HG03064 (cell line): ENCODE measurements at regions not wholly inside any gene's neighbourhood (a gene's known extent, or its start where the extent isn't known, plus 50 kb on each side); places are given as distances from the start of the nearest gene placed in this dataset.
"Not testable (repeated sequence)": the region's sequence is repeated elsewhere in the genome, so short reads cannot be mapped to it uniquely, and the experiment has no call there.

Experiments
- ATAC-seq: cut with Tn5 transposase; IDR thresholded peaks from one replicate; pipeline ENCODE4 v1.9.1; 2021; ENCODE audit warnings: low read depth; ENCODE audit not compliant: unreplicated experiment

DNA sequence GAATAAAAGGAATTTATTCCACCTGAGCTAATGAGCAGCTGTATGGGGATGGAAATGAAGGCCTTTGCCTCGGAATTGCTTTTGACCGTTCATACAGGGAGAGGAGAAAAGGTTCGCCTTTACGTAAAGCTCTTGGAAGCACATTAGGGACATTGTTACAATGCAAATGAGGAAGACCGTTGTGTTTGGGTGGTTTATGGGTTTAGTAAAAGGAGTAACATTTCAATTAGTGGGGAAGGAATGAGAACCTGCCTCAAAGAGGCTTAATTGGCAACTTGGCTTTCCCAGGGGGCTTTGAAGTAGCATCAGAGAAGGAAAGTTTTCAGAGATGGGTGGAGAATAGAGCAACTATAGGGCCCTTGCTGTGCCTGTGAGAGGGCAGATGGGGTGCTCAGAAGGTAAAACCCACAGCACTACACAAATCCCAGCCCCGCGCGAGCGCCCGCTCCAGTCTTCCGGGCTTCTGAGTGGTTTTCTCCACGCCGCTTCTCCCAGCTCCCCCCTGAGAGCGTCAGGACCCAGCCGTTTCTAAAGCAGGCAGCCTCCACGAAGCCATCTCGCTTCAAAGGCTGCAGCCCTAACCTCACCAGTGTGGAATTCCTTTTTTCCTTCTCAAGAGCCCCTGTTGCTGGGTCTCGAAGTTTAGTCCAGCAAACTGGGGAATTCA lies 192.0 kb upstream of the HES1 start:
- no peak for ATAC-seq

DNA sequence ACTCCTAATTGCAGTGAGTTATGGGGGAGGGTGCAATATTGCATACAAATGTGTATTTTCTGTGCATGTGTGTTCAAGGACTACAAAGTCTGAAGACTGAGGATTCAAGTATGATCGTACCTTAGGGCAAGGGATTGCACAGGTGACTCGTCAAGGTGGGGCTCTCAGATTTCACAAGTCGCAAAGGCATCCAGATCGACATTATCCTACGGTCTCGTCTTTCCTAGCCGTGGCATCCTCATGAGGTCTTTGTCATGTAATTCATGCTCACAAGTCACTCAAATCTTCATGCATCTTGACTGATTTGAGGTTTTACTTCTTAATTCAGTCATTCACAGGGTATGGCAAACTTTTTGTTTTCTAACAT lies 191.4 kb upstream of the HES1 start:
- ATAC-seq: no peak

DNA sequence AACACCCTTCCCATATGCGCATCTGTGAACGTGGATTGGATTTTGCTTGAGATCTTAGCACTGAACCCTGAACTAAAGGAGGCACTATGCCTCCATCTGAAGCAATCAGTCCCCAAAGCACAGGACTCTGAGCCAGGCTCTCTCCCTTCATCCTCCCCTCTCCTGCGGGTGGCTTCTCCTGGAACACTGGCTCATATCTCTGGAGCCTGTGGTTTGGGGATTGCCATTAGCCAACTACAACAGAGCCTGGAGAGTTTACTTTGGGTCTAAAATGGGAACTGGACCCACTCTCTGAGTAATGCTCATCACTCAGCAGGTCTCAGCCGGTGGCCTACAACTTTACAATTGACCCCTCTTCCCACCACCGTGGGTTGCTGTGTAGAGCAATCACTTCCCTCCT lies 190.8 kb upstream of the HES1 start:
- ATAC-seq: no peak

DNA sequence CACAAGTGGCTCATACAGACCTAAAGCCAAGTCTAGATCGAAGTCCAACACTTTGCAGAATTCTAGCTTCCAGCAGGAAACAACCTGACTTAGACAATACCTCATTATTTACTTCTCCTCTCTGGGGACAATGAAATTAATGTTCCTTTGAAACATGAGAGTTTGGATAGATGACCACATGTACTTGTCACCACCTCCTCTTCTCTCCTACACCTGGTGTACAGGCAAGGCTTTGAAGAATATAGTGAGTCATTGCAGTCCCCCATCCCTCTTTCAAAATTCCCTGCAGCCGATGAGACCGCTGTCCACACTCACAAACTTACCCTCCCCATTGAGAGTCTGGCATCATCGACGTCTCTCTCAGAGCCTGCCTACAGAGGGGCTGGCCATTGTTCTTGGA lies 189.0 kb upstream of the HES1 start:
- no peak for ATAC-seq

DNA sequence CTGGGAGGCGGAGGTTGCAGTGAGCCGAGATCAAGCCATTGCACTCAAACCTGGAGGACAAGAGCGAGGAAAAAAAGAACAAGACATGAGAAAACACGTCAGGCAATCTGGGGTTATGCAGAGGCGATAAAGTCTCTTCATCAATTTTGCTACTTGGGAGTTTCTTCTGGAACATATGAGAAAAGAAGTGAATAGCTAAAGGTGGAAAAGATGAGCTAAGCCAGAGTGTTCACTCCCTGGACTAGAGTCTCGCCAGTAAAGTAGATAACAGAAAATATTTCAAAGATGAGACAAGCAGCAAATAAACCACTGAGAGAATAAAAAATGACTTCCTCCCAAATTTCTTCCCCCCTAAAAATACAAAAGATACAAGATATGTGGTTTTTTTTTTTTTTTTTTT lies 188.4 kb upstream of the HES1 start:
- no peak for ATAC-seq

DNA sequence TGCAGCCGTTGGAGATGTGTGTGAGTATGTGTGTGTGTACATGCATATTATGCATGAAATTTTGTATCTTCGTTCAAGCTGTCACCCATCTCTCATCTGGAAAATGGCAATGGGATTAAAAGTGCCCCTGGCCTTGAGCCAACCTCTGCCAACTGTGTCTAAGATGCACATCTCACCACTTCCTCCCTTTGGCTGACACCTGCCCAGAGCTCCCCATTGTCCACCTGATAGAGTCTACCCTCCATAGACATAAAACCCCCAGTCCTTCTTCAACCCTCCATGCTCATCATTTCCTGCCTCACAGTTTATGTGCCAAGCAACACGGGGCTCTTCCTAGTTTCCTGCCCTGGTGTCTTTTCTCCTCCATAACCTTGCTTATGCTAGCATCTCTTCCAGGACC lies 187.5 kb upstream of the HES1 start:
- no peak for ATAC-seq

DNA sequence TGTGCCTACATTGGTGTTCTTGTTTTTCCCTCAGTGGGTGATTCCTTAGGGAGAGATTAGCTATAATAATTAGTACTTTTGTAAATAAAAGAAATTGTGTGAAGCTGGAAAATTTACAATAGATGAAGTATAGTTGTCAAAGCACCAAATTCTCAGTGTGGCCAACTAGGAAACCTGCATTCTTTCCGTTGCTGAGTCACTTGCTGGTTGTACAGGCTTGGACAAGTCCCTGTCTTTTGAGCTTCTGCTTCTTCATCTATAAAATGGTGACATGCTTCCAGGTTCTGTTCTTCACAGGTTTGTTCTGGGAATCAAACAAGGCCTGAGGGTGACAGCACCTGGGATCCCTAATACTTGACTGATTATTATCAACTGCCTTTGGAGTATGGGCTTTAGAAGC lies 184.1 kb upstream of the HES1 start:
- no peak for ATAC-seq

DNA sequence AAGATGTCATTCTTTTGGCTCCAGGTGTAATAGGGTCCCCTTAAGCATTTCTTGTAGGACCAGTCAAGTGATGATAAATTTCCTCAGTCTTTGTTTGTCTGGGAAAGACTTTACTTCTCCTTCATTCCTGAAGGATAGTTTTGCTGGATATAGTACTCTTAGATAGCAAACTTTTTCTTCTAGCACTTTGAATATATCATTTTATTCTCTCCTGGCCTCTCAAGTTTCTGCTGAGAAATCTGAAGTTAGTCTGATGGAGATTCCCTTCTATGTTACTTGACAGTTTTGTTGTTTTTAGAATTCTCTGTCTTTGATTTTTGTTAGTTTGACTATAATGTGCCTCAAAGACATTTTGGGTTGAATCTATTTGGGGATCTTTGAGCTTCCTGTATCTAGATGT lies 181.2 kb upstream of the HES1 start:
- no peak for ATAC-seq

DNA sequence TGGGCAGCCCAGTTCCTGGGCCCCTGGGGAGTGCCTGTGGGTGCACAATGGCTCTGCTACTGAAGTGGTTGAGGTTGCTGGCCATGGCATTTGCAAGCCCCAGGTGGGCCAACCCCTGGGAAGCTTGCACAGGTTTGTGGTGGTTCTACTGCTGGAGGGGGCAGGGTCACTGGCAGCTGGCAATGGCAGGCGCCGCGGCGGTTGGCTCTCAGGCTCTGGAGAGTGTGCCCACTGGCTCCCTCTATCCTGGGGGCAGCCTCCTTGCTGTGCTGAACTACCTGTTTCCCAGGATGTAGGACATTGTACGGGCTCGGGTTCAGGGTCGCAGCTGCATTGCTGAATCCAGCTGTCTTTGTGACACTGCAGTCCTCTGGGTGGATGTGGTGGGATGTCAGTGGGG lies 180.2 kb upstream of the HES1 start:
- no peak for ATAC-seq

DNA sequence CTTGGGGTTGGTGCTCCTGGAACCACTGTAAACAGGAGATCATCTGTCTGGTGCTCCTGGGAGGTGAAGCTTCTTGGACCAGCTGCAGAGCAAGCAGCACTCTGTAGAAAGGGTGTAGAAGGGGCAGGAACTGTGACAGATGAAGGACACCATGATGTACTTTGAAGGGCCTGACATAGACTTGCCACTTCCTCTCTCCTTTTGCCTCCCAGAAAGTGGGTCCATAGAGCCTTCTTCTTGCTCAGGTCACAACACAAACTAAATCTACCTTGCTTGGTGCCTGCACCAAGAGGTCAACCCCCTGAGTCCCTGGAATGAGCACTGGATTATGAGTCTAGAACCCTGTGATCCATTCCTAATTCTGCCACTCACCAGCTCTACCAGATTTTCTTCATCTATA lies 176.1 kb upstream of the HES1 start:
- ATAC-seq: no peak

DNA sequence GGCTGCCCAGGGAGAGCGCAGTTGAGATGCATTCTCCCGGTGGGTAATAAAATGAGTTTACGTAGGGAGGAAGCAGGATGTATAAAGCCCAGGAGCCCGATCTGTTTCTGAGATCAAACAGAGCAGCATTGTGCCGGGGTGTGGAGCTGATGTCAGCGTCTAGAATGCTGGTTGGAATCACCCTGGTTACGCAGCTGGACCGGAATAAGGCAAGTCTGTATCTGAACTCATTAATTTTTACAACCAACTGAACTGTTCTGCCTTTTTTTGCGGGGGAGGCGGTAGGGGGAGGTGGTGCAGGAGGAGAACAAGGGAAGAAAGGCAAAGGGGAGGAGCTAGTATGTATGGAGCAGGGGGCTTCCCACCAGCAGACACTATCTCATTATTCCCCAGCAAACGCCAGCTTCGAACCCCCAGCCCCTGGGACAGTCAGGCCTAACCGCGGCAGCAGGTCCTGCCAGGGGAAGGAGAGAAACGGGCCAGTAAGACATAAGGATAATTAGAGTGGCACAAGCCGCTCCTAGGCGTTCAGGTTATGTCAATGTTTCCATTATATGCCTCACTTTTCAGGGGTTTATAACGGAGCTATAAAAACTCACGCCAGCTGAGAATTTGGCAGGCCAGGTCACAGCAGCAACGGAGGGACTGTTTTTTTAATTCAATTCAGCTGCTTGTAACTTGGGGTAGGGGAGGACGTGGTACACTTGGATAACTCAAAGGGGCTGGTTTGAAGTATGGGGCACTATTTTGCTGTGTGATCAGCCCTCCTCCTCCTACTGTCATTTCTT lies 175.3 kb upstream of the HES1 start:
- no peak for ATAC-seq

DNA sequence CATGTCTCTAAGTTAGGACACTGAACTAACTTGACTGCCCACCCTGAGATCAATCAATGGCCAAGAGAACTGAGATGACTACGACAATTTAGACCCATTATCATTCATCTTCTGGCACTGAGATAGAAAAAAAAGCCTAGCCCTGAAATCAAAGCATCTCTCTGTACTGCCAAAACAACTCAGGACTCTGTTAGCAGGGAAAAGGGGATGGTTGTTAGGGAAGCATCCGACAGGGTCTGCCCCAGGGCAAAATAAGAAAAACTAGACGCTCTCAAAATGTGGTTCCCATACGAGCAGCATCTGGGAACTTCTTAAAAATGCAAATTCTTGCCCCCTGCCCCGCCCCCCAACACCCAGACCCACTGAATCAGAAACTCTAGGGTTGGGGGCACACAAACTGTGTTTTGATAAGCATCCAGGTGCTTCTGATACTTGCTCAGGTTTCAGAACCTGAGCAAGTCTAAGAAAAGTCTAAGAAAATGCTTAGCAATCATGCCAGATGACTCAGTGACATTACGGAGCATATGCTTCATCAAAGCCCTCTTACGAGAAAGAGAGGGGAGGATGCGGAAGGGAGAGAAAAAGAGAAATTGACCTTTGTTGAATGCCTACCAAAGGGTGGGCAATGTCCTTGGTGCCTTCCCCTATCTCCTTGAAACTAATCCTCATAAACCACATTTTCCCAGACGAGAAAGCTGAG lies 172.8 kb upstream of the HES1 start:
- ATAC-seq: no peak

DNA sequence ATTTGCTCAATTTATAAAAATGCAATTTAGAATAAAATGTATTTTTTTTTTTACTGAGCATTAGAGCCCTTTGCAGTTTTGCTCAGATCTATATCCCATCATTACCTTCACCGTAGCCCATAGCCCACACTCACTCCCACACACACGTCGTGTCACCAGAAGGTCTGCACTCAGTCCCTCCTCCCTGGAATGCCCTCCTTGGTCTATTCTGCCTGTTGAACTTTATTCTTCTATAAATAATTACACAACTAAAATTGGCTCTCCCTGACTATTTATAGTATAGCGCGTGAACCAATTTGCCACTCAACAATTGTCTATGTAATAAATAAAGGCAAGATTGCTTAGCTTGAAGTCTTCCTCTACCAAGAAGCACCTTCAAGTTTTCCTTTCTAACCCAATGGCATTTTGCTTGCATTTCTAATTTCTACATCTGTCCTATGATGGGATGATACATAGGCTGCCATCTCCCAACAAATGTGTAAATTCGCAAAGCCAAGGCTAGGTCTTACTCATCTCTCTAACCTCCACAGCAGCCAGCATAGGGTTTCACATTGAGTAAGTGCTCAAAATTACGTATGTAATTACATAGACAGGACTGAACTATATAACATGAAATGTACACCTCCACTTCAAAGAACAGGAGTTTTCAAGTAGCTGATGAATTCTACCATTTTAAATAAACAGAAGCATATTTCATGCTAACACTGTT lies 172.0 kb upstream of the HES1 start:
- no peak for ATAC-seq

DNA sequence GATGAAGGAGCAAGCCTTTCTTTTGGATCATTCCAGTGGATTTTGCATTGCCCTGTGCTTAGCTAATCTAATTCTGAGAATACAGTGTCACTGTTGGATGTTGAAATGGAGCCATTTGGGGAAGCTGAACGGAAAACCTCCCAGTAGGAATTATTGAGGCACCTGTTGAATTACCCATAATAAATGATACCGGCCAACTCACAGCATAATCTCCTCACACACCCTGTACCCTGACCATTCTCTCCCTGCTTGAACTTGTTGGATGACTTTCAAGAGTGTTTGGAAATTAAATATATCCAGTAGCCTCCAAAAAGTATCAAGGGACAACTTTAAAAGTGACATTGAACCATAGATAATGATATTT lies 171.4 kb upstream of the HES1 start:
- ATAC-seq: no peak

DNA sequence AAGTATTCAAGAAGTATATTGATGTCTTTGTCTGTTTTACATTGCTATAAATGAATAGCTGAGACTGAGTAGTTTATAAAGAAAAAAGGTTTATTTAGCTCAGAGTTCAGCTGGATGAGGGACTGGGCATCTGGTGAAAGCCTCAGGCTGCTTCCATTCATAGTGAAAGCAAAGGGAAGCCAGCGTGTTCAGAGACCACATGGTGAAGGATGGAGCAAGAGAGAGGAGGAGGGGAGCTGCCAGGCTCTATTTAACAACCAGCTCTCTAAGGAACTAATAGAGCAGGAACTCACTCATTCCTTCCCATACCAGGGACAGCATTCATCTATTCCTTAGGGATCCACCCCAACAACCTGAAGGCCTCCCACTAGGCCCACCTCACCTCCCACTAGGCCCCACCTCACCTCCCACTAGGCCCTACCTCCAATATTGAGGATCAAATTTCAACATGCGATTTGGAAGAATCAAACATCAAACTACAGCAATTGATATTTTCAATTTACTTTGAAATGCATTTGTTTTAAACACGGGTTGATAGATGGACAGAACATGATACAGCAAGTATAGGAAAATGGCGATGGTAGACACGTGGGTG lies 167.5 kb upstream of the HES1 start:
- ATAC-seq: no peak

DNA sequence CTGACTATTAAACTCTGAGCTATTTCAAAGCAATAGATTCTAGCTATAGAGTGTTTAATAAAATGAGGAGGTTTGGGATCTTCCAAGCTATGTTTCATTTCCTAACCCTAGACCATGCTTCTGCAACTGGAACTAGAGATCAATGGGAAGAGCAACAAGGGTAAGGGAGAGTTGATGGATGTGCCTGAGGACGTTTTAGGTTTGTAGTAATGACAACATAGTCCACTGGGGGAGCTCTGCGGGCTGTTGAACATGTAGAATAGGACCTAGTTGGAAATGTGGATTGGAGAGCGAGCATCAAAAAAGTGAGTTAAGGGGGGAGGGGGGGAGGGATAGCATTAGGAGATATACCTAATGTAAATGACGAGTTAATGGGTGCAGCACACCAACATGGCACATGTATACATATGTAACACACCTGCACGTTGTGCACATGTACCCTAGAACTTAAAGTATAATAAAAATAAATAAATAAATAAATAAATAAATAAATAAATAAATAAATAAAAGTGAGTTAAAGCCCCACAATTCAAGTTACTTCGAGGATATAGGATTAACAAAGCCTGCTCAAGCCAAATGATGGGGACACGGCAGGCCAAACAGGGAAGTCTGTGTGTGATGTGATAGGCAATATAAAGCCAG lies 165.7 kb upstream of the HES1 start:
- ATAC-seq: not testable (repeated sequence)

DNA sequence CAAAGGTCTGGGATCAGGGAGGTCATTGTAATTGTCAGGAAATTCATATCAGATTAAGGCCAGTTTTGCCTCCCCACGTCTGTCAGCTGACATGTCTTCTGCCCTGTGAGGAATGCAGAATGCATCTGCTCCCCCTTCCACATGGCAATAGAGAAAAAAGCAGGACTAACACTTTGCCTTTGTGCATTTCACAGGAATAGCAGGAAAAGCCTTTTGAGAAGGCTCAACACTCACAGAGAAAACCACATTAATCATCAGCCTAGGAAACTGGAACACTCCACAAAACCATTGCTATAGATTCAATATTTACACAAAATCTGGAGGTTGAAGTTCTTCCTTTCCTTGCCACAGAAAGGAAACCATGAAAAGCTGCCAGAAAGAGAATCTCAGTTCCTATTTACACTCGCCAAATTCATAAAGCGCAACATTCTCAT lies 165.2 kb upstream of the HES1 start:
- no peak for ATAC-seq

DNA sequence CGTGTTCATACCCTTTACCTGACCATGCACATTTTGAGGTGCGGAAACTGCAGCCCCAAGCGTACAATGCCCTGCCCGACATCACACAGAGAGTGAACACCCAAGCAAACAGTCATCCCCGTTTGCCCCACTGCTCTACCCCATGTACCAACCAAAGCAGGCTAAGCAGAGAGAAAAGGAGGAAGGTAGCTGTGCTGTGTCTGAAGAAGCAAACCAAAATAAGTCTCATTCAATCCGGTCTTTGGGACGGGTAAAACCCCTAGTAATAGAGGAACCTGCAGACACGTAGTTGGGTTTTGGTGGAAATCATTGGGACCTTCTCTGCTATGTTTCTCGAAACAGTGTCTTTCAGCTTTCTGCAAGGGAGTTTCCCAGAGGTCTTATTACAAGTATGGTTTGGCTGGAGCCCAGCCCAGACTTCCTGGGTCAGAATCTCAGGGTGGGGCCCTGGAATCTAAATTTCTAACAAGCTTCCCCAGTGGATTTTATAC lies 164.6 kb upstream of the HES1 start:
- ATAC-seq: no peak

DNA sequence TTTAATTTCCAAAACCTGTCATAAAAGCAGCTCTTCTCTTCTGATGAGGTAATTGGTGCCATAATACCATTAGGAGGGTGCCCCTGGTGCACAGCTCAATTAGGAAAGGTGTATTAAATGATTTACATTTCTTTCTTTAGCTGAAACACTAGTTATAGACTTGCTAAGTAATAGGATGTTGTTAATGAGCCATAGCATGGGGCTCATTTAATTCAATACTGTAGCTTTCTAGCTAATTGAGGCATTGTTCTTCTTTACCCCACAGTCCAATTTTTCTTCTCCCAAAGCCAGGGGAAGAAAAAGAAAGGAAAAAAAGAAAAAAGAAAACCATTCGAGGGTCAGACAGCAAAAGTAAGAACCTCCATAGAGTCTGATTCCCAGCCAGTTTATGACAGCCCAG lies 164.0 kb upstream of the HES1 start:
- no peak for ATAC-seq

DNA sequence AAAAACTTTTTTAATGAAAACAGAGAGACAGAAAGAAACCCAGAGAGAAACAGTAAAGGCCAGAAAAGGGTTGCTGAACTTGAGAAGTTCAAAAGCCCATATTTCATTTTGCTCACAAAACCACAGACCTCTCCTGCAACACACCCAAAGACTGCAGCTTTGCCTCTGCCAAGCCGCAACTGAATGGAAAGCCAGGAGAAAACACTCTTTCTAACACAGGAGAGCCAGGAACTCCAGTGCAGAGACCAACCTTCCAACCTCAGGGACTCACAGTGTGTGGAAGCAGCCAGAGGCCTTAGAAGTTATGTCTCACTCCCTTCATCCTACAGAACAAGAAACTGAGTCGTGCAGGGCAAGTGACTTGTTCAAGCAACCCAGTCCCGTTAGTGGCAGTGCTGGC lies 163.1 kb upstream of the HES1 start:
- no peak for ATAC-seq
